Neuronal stem cell (in vitro differentiated cells): ENCODE measurements at regions not wholly inside any gene's neighbourhood (a gene's known extent, or its start where the extent isn't known, plus 50 kb on each side); places are given as distances from the start of the nearest gene placed in this dataset.

Source experiments
- DNase-seq: peaks from one replicate; pipeline ENCODE4 v3.0.0-alpha.2; 2013; ENCODE audit warnings: low spot score
- H2AFZ ChIP-seq: one replicate; pipeline ENCODE4 v1.6.1; 2013; ENCODE audit warnings: mild to moderate bottlenecking, low read length, inconsistent platforms
- H2AK5ac ChIP-seq: 2 replicates; pipeline ENCODE4 v1.6.1; 2013; ENCODE audit warnings: low read depth, mild to moderate bottlenecking, inconsistent platforms, low read length, moderate library complexity, mixed read lengths
- H2BK120ac ChIP-seq: 2 replicates; pipeline ENCODE4 v1.6.1; 2013; ENCODE audit warnings: low read depth, mild to moderate bottlenecking, inconsistent platforms, low read length, moderate library complexity, mixed read lengths
- H2BK12ac ChIP-seq: one replicate; pipeline ENCODE4 v1.6.1; 2013; ENCODE audit warnings: low read length, inconsistent platforms
- H2BK15ac ChIP-seq: 2 replicates; pipeline ENCODE4 v1.6.1; 2013; ENCODE audit warnings: mild to moderate bottlenecking, low read length, inconsistent platforms, mixed read lengths
- H2BK5ac ChIP-seq: one replicate; pipeline ENCODE4 v1.6.1; 2013; ENCODE audit warnings: inconsistent platforms, mild to moderate bottlenecking, low read length, moderate library complexity
- H3K14ac ChIP-seq: one replicate; pipeline ENCODE4 v1.6.1; 2013; ENCODE audit warnings: low read length, inconsistent platforms
- H3K18ac ChIP-seq: 2 replicates; pipeline ENCODE4 v1.6.1; 2013; ENCODE audit warnings: low read length, inconsistent platforms
- H3K23ac ChIP-seq: 2 replicates; pipeline ENCODE4 v1.6.1; 2013; ENCODE audit warnings: low read depth, mild to moderate bottlenecking, mixed read lengths, low read length, inconsistent platforms; ENCODE audit not compliant: poor library complexity
- H3K27ac ChIP-seq: replicated peaks from 3 replicates; pipeline ENCODE4 v1.5.1; 2013; ENCODE audit warnings: low read length, inconsistent platforms
- H3K27me3 ChIP-seq, 3 experiments: 2 replicates each; pipeline ENCODE4 v1.6.1; 2013; ENCODE audit warnings: low read length in 3 of 3, mild to moderate bottlenecking in 2 of 3, inconsistent platforms in 1 of 3, low read depth in 1 of 3, mixed read lengths in 1 of 3, moderate library complexity in 1 of 3; ENCODE audit not compliant: control insufficient read depth in 3 of 3, insufficient read depth in 3 of 3
- H3K36me3 ChIP-seq, 2 donors: replicated peaks in 1 of 2; 2 replicates each; pipeline ENCODE4 v1.6.1; 2013; ENCODE audit warnings: low read length in 2 of 2; ENCODE audit not compliant: control insufficient read depth in 2 of 2, insufficient read depth in 2 of 2
- H3K4ac ChIP-seq: 2 replicates; pipeline ENCODE4 v1.6.1; 2013; ENCODE audit warnings: inconsistent platforms, mild to moderate bottlenecking, low read length, moderate library complexity
- H3K4me1 ChIP-seq, 2 donors: 1 replicate in 1 of 2; 2 replicates in 1 of 2; pipeline ENCODE4 v1.6.1; 2013; ENCODE audit warnings: low read length in 2 of 2, low read depth in 1 of 2; ENCODE audit not compliant: control insufficient read depth in 2 of 2, insufficient read depth in 1 of 2
- H3K4me2 ChIP-seq: one replicate; pipeline ENCODE4 v1.6.1; 2013; ENCODE audit warnings: mild to moderate bottlenecking, low read length, inconsistent platforms; ENCODE audit not compliant: insufficient read depth, poor library complexity, severe bottlenecking
- H3K4me3 ChIP-seq, 2 donors: 2 replicates each; pipeline ENCODE4 v1.5.1; 2013; ENCODE audit warnings: low read length in 2 of 2, mild to moderate bottlenecking in 2 of 2, inconsistent platforms in 1 of 2, moderate library complexity in 1 of 2
- H3K79me1 ChIP-seq: one replicate; pipeline ENCODE4 v1.6.1; 2013; ENCODE audit warnings: low read depth, mild to moderate bottlenecking, inconsistent platforms, low read length, moderate library complexity
- H3K9ac ChIP-seq: one replicate; pipeline ENCODE4 v1.6.1; 2013; ENCODE audit warnings: mild to moderate bottlenecking, low read depth, low read length, inconsistent platforms; ENCODE audit not compliant: poor library complexity
- H3K9me3 ChIP-seq, 2 donors: replicated peaks in 1 of 2; 2 replicates each; pipeline versions ENCODE3 to v1.6.1; 2013; ENCODE audit warnings: low read length in 2 of 2, mild to moderate bottlenecking in 2 of 2, inconsistent platforms in 1 of 2, low read depth in 1 of 2, mixed read lengths in 1 of 2, moderate library complexity in 1 of 2; ENCODE audit not compliant: control insufficient read depth in 2 of 2, insufficient read depth in 1 of 2
- H4K8ac ChIP-seq: one replicate; pipeline ENCODE4 v1.6.1; 2013; ENCODE audit warnings: low read depth, mild to moderate bottlenecking, inconsistent platforms, low read length, moderate library complexity
- H4K91ac ChIP-seq: one replicate; pipeline ENCODE4 v1.6.1; 2013; ENCODE audit warnings: low read length, low read depth, mild to moderate bottlenecking, inconsistent platforms; ENCODE audit not compliant: poor library complexity
- WGBS, 2 donors: extraction: QIAGEN DNeasy Blood & Tissue Kit; methylation state at CpG; one replicate each; pipeline ENCODE4 v1.1.7; 2013; ENCODE audit warnings: missing lambda C conversion rate in 2 of 2, mixed read lengths in 1 of 2; ENCODE audit not compliant: insufficient read length in 2 of 2, insufficient replicate concordance in 1 of 2; ENCODE audit errors: extremely low coverage in 2 of 2; 5-methylcytosine and 5-hydroxymethylcytosine counted together

DNA sequence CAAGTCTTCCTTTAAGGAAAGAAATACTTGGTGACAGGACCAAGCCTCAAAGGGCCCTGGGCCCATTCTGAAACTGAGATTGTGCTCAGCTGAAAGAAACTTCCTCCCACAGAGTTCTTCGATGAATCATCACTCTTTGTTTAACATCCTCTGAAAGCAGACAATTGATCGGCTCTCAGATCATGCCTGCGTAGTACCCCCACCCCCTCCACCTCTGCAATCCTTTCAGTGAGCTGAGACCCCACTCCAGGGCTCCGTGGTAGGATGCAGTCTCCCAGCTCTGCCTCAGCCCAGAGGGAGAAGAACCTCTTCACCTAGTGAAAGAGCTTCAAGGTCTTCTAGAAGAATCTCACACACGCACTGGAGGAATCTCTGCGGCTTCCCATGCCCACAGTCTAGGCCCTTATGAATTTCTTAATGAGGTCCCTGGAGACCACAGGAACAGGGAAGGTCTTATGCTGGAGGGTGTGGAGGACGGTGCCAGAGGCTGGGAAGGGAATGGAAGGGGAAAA, 104.9 kb upstream of the SOD1 start:
- Histone ChIP-seq H3K79me1 (peaks cover 7% of the 10 kb centered on the region), H3K4ac (no peak overlapping the region), H2BK12ac (no peak overlapping the region), H3K4me2 (no peak overlapping the region), H2BK15ac (no peak overlapping the region), H2BK5ac (no peak overlapping the region), H3K9ac (no peak overlapping the region), H3K9me3 (peaks cover 0 to 4% of the 10 kb centered on the region in 2 donors), H2AFZ (peak overlapping the region; percentile 64), H3K14ac (no peak overlapping the region), H4K8ac (no peak overlapping the region), H3K18ac (peak overlapping the region; percentile 78), H3K4me3 (peak overlapping the region; percentile 3 to 15), H2BK120ac (no peak overlapping the region), H4K91ac (no peak overlapping the region), H2AK5ac (no peak overlapping the region), H3K4me1 (peaks cover 27 to 36% of the 10 kb centered on the region in 2 donors), H3K27ac (peak overlapping the region; percentile 60), H3K27me3 (no peaks in the 10 kb centered on the region), H3K23ac (no peak overlapping the region), H3K36me3 (peaks cover 0 to 8% of the 10 kb centered on the region in 2 donors)
- no CpG with 5 or more reads among the region's 7 CpGs for WGBS, 2 donors
- DNase-seq, result peak; percentile 57

GRCh38 chr21:31553926-31554325, 105.6 kb upstream of the SOD1 start:
- Histone ChIP-seq H2AFZ (no peak overlapping the region), H2BK15ac (peak overlapping the region; percentile 79), H3K27ac (peak overlapping the region; percentile 8), H4K91ac (no peak overlapping the region), H2AK5ac (peak overlapping the region; percentile 47), H3K4ac (no peak overlapping the region), H4K8ac (no peak overlapping the region), H3K14ac (no peak overlapping the region), H3K23ac (no peak overlapping the region), H2BK5ac (peak overlapping the region; percentile 19), H3K36me3 (peaks cover 0 to 8% of the 10 kb centered on the region in 2 donors), H3K9me3 (peaks cover 0 to 4% of the 10 kb centered on the region in 2 donors), H3K27me3 (no peaks in the 10 kb centered on the region), H3K9ac (no peak overlapping the region), H2BK12ac (peak overlapping the region; percentile 42), H2BK120ac (no peak overlapping the region), H3K4me2 (no peak overlapping the region), H3K79me1 (peaks cover 7% of the 10 kb centered on the region), H3K4me1 (peaks cover 27 to 36% of the 10 kb centered on the region in 2 donors), H3K18ac (peak overlapping the region; percentile 76), H3K4me3 (no peak overlapping the region)
- no peak for DNase-seq
- no CpG with 5 or more reads among the region's 4 CpGs for WGBS, 2 donors

DNA sequence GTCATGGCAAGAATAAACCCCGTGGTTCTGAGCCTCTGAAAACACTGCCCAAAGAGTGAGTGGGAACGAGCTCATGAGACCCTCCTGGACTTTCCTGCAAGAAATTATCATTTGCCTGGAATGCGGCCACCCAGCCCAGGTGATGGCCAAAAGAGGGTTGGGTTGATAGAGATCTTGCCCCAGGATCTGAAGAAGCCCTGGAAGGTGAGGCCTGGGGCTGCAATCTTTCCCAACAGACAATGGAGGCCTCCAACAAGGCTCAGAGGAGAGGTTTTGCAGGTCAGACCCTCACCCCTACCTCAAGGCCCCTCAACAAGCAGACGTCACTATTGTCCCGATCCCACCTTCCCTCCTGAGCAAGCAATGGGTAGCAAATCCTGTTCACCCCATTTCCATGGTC, 106.0 kb upstream of the SOD1 start:
- WGBS, 2 donors, result no CpG with 5 or more reads among the region's 5 CpGs
- H4K8ac ChIP-seq, result no peak overlapping the region

GRCh38 chr21:31552826-31553225, 106.7 kb upstream of the SOD1 start:
- H3K9me3 ChIP-seq, result peaks cover 0 to 4% of the 10 kb centered on the region in 2 donors
- no peak overlapping the region for H3K27ac ChIP-seq
- H2BK15ac ChIP-seq, result no peak overlapping the region
- no peak overlapping the region for H3K4ac ChIP-seq
- peaks cover 0 to 8% of the 10 kb centered on the region in 2 donors for H3K36me3 ChIP-seq
- H2BK12ac ChIP-seq, result no peak overlapping the region
- H3K4me3 ChIP-seq, result no peak overlapping the region
- H3K9ac ChIP-seq, result no peak overlapping the region
- no peak overlapping the region for H2AK5ac ChIP-seq
- DNase-seq, result no peak
- no peak overlapping the region for H3K18ac ChIP-seq
- no peak overlapping the region for H2BK120ac ChIP-seq
- no peak overlapping the region for H3K23ac ChIP-seq
- H3K79me1 ChIP-seq, result peaks cover 4% of the 10 kb centered on the region
- H3K14ac ChIP-seq, result no peak overlapping the region
- no peak overlapping the region for H2BK5ac ChIP-seq
- H3K4me2 ChIP-seq, result no peak overlapping the region
- H4K91ac ChIP-seq, result no peak overlapping the region
- no peak overlapping the region for H2AFZ ChIP-seq
- peaks cover 27 to 36% of the 10 kb centered on the region in 2 donors for H3K4me1 ChIP-seq
- H3K27me3 ChIP-seq, result no peaks in the 10 kb centered on the region
- WGBS, 2 donors, result no CpG with 5 or more reads among the region's 3 CpGs
- no peak overlapping the region for H4K8ac ChIP-seq

More for the DNA sequence above, 106.0 kb upstream of the SOD1 start:
- H3K18ac ChIP-seq, result peak overlapping the region; percentile 76
- H3K4me3 ChIP-seq, result no peak overlapping the region
- no peak overlapping the region for H3K27ac ChIP-seq
- H3K36me3 ChIP-seq, result peaks cover 0 to 8% of the 10 kb centered on the region in 2 donors
- H4K91ac ChIP-seq, result no peak overlapping the region
- H2AK5ac ChIP-seq, result peak overlapping the region; percentile 47
- H3K27me3 ChIP-seq, result no peaks in the 10 kb centered on the region
- H3K23ac ChIP-seq, result no peak overlapping the region
- H2AFZ ChIP-seq, result no peak overlapping the region
- peaks cover 6% of the 10 kb centered on the region for H3K79me1 ChIP-seq
- H3K14ac ChIP-seq, result no peak overlapping the region
- peak overlapping the region; percentile 19 for H2BK5ac ChIP-seq
- H3K4me1 ChIP-seq, result peaks cover 27 to 36% of the 10 kb centered on the region in 2 donors
- DNase-seq, result no peak
- no peak overlapping the region for H3K4ac ChIP-seq
- peak overlapping the region; percentile 79 for H2BK15ac ChIP-seq
- H2BK12ac ChIP-seq, result peak overlapping the region; percentile 42
- H3K9me3 ChIP-seq, result peaks cover 0 to 4% of the 10 kb centered on the region in 2 donors
- peak overlapping the region; percentile 14 for H2BK120ac ChIP-seq
- no peak overlapping the region for H3K9ac ChIP-seq
- H3K4me2 ChIP-seq, result no peak overlapping the region
